DND-41 (cell line): ENCODE measurements at regions not wholly inside any gene's neighbourhood (a gene's known extent, or its start where the extent isn't known, plus 50 kb on each side); places are given as distances from the start of the nearest gene placed in this dataset.

Experiments
- CTCF ChIP-seq: IDR thresholded peaks from 2 replicates; pipeline ENCODE4 v1.5.1; 2012; ENCODE audit warnings: borderline replicate concordance, low read length, moderate library complexity, mild to moderate bottlenecking; ENCODE audit not compliant: poor library complexity, severe bottlenecking; ENCODE audit errors: extremely low read depth
- EZH2 ChIP-seq: IDR thresholded peaks from 3 replicates; pipeline ENCODE4 v1.6.1; 2012; ENCODE audit warnings: borderline replicate concordance, low read depth, mild to moderate bottlenecking, moderate library complexity, low read length, inconsistent platforms; ENCODE audit not compliant: severe bottlenecking

- TF ChIP-seq CTCF (no peak), EZH2 (no peak)
Observed at GRCh38 chr1:232334246-232334645, 295.7 kb downstream of the SIPA1L2 start.
